WTC11 (cell line): ENCODE measurements at regions not wholly inside any gene's neighbourhood (a gene's known extent, or its start where the extent isn't known, plus 50 kb on each side); places are given as distances from the start of the nearest gene placed in this dataset.

Source experiments
- ATAC-seq: fragments of 200-7000 bp; cut with Tn5 transposase; 2 replicates; pipeline ENCODE4 v1.10.0; 2021; ENCODE audit warnings: mild to moderate bottlenecking, moderate library complexity
- CTCF ChIA-PET: fragments of 300-600 bp; sonication (Branson Sonifier 250); formaldehyde crosslinking; loops from one replicate; lab custom pipeline; 2021; ENCODE audit warnings: antibody characterized with exemption; lab: Charles Lee
- POLR2A ChIA-PET: fragments of 350-600 bp; sonication (Branson Sonifier 250); formaldehyde crosslinking; loops from one replicate; lab custom pipeline; 2021; ENCODE audit warnings: antibody characterized with exemption; lab: Charles Lee
- DNase-seq: peaks from one replicate; pipeline ENCODE4 v3.0.0; 2021; ENCODE audit warnings: low spot score
- H3K27ac Mint-ChIP-seq: 2 replicates; pipeline ENCODE4 v1.8.0; 2021; ENCODE audit warnings: mixed read lengths
- H3K27me3 Mint-ChIP-seq: 2 replicates; pipeline ENCODE4 v1.8.0; 2021; ENCODE audit warnings: low read depth, mild to moderate bottlenecking, moderate library complexity, mixed read lengths
- H3K36me3 Mint-ChIP-seq: 2 replicates; pipeline ENCODE4 v1.8.0; 2021; ENCODE audit warnings: mixed read lengths
- H3K4me1 Mint-ChIP-seq: 2 replicates; pipeline ENCODE4 v1.8.0; 2022; ENCODE audit warnings: mixed read lengths
- H3K4me3 Mint-ChIP-seq: 2 replicates; pipeline ENCODE4 v1.8.0; 2021; ENCODE audit warnings: mild to moderate bottlenecking, moderate library complexity, mixed read lengths
- H3K9me3 Mint-ChIP-seq: 2 replicates; pipeline ENCODE4 v1.8.0; 2021; ENCODE audit warnings: mixed read lengths
- EMX1 ChIP-seq: fragments of 250-450 bp; sonication (Bioruptor Pico); IDR thresholded peaks from 2 replicates; pipeline ENCODE4 v1.8.0; 2021; ENCODE audit warnings: mild to moderate bottlenecking
- FOXP1 ChIP-seq: sonication (generic); formaldehyde crosslinking; IDR thresholded peaks from 2 replicates; pipeline ENCODE4 v1.8.0; 2022; ENCODE audit warnings: missing genetic modification reagents, mild to moderate bottlenecking, moderate library complexity, borderline replicate concordance
- MAX ChIP-seq: sonication (generic); formaldehyde crosslinking; IDR thresholded peaks from 2 replicates; pipeline ENCODE4 v1.8.0; 2022; ENCODE audit warnings: mild to moderate bottlenecking, missing genetic modification reagents
- PRDM15 ChIP-seq: sonication (generic); formaldehyde crosslinking; IDR thresholded peaks from 2 replicates; pipeline ENCODE4 v1.8.0; 2022; ENCODE audit warnings: missing genetic modification reagents
- RORB ChIP-seq: fragments of 250-450 bp; sonication (Bioruptor Pico); IDR thresholded peaks from 2 replicates; pipeline ENCODE4 v1.9.0; 2021; ENCODE audit warnings: mild to moderate bottlenecking
- SOX15 ChIP-seq: fragments of 250-450 bp; sonication (Bioruptor Pico); IDR thresholded peaks from 2 replicates; pipeline ENCODE4 v1.9.0; 2021; ENCODE audit warnings: mild to moderate bottlenecking
- ZMAT4 ChIP-seq: fragments of 250-450 bp; sonication (Bioruptor Pico); IDR thresholded peaks from 2 replicates; pipeline ENCODE4 v1.9.0; 2021; ENCODE audit warnings: mild to moderate bottlenecking
- ZNF121 ChIP-seq: sonication (generic); formaldehyde crosslinking; IDR thresholded peaks from 2 replicates; pipeline ENCODE4 v1.8.0; 2023; ENCODE audit warnings: missing genetic modification reagents
- ZNF219 ChIP-seq: sonication (generic); formaldehyde crosslinking; IDR thresholded peaks from 2 replicates; pipeline ENCODE4 v1.8.0; 2023; ENCODE audit warnings: missing genetic modification reagents, mild to moderate bottlenecking, borderline replicate concordance
- ZNF396 ChIP-seq: fragments of 250-450 bp; sonication (Bioruptor Pico); IDR thresholded peaks from 2 replicates; pipeline ENCODE4 v1.8.0; 2021; ENCODE audit warnings: mild to moderate bottlenecking, moderate library complexity, borderline replicate concordance
- ZNF671 ChIP-seq: fragments of 250-450 bp; sonication (Bioruptor Pico); IDR thresholded peaks from 2 replicates; pipeline ENCODE4 v1.8.0; 2021; ENCODE audit warnings: mild to moderate bottlenecking
- TF ChIP-seq, protein P1 (sequence below): fragments of 250-450 bp; sonication (Bioruptor Pico); IDR thresholded peaks from 2 replicates; pipeline ENCODE4 v1.9.0; 2021; ENCODE audit warnings: mild to moderate bottlenecking
- TF ChIP-seq, protein P2 (sequence below): fragments of 250-450 bp; sonication (Bioruptor Pico); IDR thresholded peaks from 2 replicates; pipeline ENCODE4 v1.8.0; 2021; ENCODE audit warnings: mild to moderate bottlenecking
- TF ChIP-seq, protein P3 (sequence below): fragments of 200-600 bp; IDR thresholded peaks from 2 replicates; pipeline ENCODE4 v1.8.0; 2022; ENCODE audit warnings: antibody characterized with exemption
- TF ChIP-seq, protein P4 (sequence below): fragments of 250-450 bp; sonication (Bioruptor Pico); IDR thresholded peaks from 2 replicates; pipeline ENCODE4 v1.9.0; 2021; ENCODE audit warnings: mild to moderate bottlenecking, borderline replicate concordance

GRCh38 chr22:49712195-49712791 is 115.4 kb downstream of the BRD1 start (continued):
- peak; percentile 68; the same call in 1 of the 2 replicates for TF ChIP-seq PRDM15 (CRISPR knock-in tag)
- peak; percentile 37; the same call in 1 of the 2 replicates for TF ChIP-seq MAX
- TF ChIP-seq, protein P1, sequence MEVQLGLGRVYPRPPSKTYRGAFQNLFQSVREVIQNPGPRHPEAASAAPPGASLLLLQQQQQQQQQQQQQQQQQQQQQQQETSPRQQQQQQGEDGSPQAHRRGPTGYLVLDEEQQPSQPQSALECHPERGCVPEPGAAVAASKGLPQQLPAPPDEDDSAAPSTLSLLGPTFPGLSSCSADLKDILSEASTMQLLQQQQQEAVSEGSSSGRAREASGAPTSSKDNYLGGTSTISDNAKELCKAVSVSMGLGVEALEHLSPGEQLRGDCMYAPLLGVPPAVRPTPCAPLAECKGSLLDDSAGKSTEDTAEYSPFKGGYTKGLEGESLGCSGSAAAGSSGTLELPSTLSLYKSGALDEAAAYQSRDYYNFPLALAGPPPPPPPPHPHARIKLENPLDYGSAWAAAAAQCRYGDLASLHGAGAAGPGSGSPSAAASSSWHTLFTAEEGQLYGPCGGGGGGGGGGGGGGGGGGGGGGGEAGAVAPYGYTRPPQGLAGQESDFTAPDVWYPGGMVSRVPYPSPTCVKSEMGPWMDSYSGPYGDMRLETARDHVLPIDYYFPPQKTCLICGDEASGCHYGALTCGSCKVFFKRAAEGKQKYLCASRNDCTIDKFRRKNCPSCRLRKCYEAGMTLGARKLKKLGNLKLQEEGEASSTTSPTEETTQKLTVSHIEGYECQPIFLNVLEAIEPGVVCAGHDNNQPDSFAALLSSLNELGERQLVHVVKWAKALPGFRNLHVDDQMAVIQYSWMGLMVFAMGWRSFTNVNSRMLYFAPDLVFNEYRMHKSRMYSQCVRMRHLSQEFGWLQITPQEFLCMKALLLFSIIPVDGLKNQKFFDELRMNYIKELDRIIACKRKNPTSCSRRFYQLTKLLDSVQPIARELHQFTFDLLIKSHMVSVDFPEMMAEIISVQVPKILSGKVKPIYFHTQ (CRISPR knock-in tag), result no peak
- no peak for TF ChIP-seq ZMAT4 (CRISPR knock-in tag)
- TF ChIP-seq FOXP1, result peak; percentile 86; the same call in 1 of the 2 replicates
- TF ChIP-seq, protein P2, sequence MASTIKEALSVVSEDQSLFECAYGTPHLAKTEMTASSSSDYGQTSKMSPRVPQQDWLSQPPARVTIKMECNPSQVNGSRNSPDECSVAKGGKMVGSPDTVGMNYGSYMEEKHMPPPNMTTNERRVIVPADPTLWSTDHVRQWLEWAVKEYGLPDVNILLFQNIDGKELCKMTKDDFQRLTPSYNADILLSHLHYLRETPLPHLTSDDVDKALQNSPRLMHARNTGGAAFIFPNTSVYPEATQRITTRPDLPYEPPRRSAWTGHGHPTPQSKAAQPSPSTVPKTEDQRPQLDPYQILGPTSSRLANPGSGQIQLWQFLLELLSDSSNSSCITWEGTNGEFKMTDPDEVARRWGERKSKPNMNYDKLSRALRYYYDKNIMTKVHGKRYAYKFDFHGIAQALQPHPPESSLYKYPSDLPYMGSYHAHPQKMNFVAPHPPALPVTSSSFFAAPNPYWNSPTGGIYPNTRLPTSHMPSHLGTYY (CRISPR knock-in tag), result no peak
- TF ChIP-seq, all 79 proteins: peak for 29

GRCh38 chr22:49710746-49711145 is 116.9 kb downstream of the BRD1 start:
- Mint-ChIP-seq H3K27me3 (no peaks in the 10 kb centered on the region; the same call in 1 of the 2 replicates), H3K9me3 (peaks cover 3% of the 10 kb centered on the region; the same call in 1 of the 2 replicates), H3K36me3 (no peaks in the 10 kb centered on the region), H3K4me1 (peaks cover 3% of the 10 kb centered on the region), H3K4me3 (no peak overlapping the region), H3K27ac (no peak overlapping the region)
- no peak for TF ChIP-seq EMX1
- no peak for TF ChIP-seq ZNF396 (CRISPR knock-in tag)
- TF ChIP-seq, protein P3, sequence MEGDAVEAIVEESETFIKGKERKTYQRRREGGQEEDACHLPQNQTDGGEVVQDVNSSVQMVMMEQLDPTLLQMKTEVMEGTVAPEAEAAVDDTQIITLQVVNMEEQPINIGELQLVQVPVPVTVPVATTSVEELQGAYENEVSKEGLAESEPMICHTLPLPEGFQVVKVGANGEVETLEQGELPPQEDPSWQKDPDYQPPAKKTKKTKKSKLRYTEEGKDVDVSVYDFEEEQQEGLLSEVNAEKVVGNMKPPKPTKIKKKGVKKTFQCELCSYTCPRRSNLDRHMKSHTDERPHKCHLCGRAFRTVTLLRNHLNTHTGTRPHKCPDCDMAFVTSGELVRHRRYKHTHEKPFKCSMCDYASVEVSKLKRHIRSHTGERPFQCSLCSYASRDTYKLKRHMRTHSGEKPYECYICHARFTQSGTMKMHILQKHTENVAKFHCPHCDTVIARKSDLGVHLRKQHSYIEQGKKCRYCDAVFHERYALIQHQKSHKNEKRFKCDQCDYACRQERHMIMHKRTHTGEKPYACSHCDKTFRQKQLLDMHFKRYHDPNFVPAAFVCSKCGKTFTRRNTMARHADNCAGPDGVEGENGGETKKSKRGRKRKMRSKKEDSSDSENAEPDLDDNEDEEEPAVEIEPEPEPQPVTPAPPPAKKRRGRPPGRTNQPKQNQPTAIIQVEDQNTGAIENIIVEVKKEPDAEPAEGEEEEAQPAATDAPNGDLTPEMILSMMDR, result no peak
- TF ChIP-seq FOXP1, result no peak
- no peak for TF ChIP-seq RORB (CRISPR knock-in tag)
- ChIA-PET CTCF (no interaction called here), POLR2A (no interaction called here)
- no peak for DNase-seq
- no peak for ATAC-seq

GRCh38 chr22:49709464-49709863 is 118.2 kb downstream of the BRD1 start:
- H3K4me3 Mint-ChIP-seq, result no peak overlapping the region
- no peaks in the 10 kb centered on the region; the same call in 1 of the 2 replicates for H3K27me3 Mint-ChIP-seq
- POLR2A ChIA-PET, result no interaction called here
- TF ChIP-seq SOX15 (CRISPR knock-in tag) (no peak), ZNF671 (CRISPR knock-in tag) (no peak), ZNF219 (no peak), ZNF121 (CRISPR knock-in tag) (no peak)
- TF ChIP-seq, protein P4, sequence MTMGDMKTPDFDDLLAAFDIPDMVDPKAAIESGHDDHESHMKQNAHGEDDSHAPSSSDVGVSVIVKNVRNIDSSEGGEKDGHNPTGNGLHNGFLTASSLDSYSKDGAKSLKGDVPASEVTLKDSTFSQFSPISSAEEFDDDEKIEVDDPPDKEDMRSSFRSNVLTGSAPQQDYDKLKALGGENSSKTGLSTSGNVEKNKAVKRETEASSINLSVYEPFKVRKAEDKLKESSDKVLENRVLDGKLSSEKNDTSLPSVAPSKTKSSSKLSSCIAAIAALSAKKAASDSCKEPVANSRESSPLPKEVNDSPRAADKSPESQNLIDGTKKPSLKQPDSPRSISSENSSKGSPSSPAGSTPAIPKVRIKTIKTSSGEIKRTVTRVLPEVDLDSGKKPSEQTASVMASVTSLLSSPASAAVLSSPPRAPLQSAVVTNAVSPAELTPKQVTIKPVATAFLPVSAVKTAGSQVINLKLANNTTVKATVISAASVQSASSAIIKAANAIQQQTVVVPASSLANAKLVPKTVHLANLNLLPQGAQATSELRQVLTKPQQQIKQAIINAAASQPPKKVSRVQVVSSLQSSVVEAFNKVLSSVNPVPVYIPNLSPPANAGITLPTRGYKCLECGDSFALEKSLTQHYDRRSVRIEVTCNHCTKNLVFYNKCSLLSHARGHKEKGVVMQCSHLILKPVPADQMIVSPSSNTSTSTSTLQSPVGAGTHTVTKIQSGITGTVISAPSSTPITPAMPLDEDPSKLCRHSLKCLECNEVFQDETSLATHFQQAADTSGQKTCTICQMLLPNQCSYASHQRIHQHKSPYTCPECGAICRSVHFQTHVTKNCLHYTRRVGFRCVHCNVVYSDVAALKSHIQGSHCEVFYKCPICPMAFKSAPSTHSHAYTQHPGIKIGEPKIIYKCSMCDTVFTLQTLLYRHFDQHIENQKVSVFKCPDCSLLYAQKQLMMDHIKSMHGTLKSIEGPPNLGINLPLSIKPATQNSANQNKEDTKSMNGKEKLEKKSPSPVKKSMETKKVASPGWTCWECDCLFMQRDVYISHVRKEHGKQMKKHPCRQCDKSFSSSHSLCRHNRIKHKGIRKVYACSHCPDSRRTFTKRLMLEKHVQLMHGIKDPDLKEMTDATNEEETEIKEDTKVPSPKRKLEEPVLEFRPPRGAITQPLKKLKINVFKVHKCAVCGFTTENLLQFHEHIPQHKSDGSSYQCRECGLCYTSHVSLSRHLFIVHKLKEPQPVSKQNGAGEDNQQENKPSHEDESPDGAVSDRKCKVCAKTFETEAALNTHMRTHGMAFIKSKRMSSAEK (CRISPR knock-in tag), result no peak

More at GRCh38 chr22:49709464-49709863, 118.2 kb downstream of the BRD1 start:
- DNase-seq (no peak), ATAC-seq (no peak)
- CTCF ChIA-PET, result no interaction called here
- Mint-ChIP-seq H3K4me1 (peaks cover 7% of the 10 kb centered on the region), H3K9me3 (peaks cover 3% of the 10 kb centered on the region; the same call in 1 of the 2 replicates), H3K27ac (no peak overlapping the region), H3K36me3 (no peaks in the 10 kb centered on the region)
